Anterior cingulate cortex (tissue), 58 donors: ENCODE measurements at regions not wholly inside any gene's neighbourhood (a gene's known extent, or its start where the extent isn't known, plus 50 kb on each side); places are given as distances from the start of the nearest gene placed in this dataset.

ENCODE experiments used
- DNase-seq, 58 donors: peaks; one replicate each; lab custom pipeline; 2025; lab: John Stamatoyannopoulos, UW

GRCh38 chr5:53430618-53431252 is 49.7 kb upstream of the FST start:
- no peak for DNase-seq
